NCI-H2227 treated with DMSO at 0.1 percent for 48 hours (cell line): ENCODE measurements at regions not wholly inside any gene's neighbourhood (a gene's known extent, or its start where the extent isn't known, plus 50 kb on each side); places are given as distances from the start of the nearest gene placed in this dataset.
"Not testable (repeated sequence)": the region's sequence is repeated elsewhere in the genome, so short reads cannot be mapped to it uniquely, and the experiment has no call there.

ENCODE experiments used
- DNase-seq: peaks from one replicate; lab custom pipeline; 2025; lab: John Stamatoyannopoulos, UW

GRCh38 chr11:134944131-134944530 lies 532.1 kb upstream of the B3GAT1 start:
- no peak for DNase-seq

- no peak for DNase-seq
These were observed 531.5 kb upstream of the B3GAT1 start for GRCh38 chr11:134943544-134943943.

GRCh38 chr11:134942681-134943080 lies 530.6 kb upstream of the B3GAT1 start:
- no peak for DNase-seq

GRCh38 chr11:134941936-134942600 lies 530.0 kb upstream of the B3GAT1 start:
- DNase-seq, result not testable (repeated sequence)

GRCh38 chr11:134941326-134941725 lies 529.3 kb upstream of the B3GAT1 start:
- DNase-seq, result no peak

- no peak for DNase-seq
These were observed 528.5 kb upstream of the B3GAT1 start for GRCh38 chr11:134940441-134941126.

GRCh38 chr11:134939905-134940304 lies 527.9 kb upstream of the B3GAT1 start:
- no peak for DNase-seq

- no peak for DNase-seq
These were observed 527.0 kb upstream of the B3GAT1 start for GRCh38 chr11:134939031-134939430.

- DNase-seq, result no peak
These were observed 526.2 kb upstream of the B3GAT1 start for GRCh38 chr11:134938212-134938611.

GRCh38 chr11:134937193-134937592 lies 525.2 kb upstream of the B3GAT1 start:
- DNase-seq, result not testable (repeated sequence)

- no peak for DNase-seq
These were observed 520.7 kb upstream of the B3GAT1 start for GRCh38 chr11:134932761-134933160.

GRCh38 chr11:134925432-134925831 lies 513.4 kb upstream of the B3GAT1 start:
- DNase-seq, result no peak

- no peak for DNase-seq
These were observed 511.4 kb upstream of the B3GAT1 start for GRCh38 chr11:134923441-134923840.

GRCh38 chr11:134921938-134922337 lies 509.9 kb upstream of the B3GAT1 start:
- no peak for DNase-seq

GRCh38 chr11:134920851-134921608 lies 509.0 kb upstream of the B3GAT1 start:
- no peak for DNase-seq

- DNase-seq, result no peak
These were observed 504.6 kb upstream of the B3GAT1 start for GRCh38 chr11:134916421-134917213.

- no peak for DNase-seq
These were observed 503.8 kb upstream of the B3GAT1 start for GRCh38 chr11:134915881-134916280.

GRCh38 chr11:134915212-134915611 lies 503.2 kb upstream of the B3GAT1 start:
- DNase-seq, result no peak

GRCh38 chr11:134913999-134914590 lies 502.1 kb upstream of the B3GAT1 start:
- DNase-seq, result no peak

GRCh38 chr11:134913391-134913790 lies 501.3 kb upstream of the B3GAT1 start:
- no peak for DNase-seq

- no peak for DNase-seq
These were observed 499.6 kb upstream of the B3GAT1 start for GRCh38 chr11:134911514-134912180.
